B cell (primary cell): ENCODE measurements at regions not wholly inside any gene's neighbourhood (a gene's known extent, or its start where the extent isn't known, plus 50 kb on each side); places are given as distances from the start of the nearest gene placed in this dataset.

Experiments used
- ATAC-seq: fragments of 200-7000 bp; cut with Tn5 transposase; one replicate; pipeline ENCODE4 v1.10.0; 2021; ENCODE audit warnings: low read depth, mild to moderate bottlenecking, moderate number of reproducible peaks, moderate library complexity
- CTCF ChIA-PET: fragments of 350-600 bp; sonication (Branson Sonifier 250); formaldehyde crosslinking; loops from one replicate; lab custom pipeline; 2021; ENCODE audit warnings: antibody characterized with exemption, inconsistent platforms; lab: Charles Lee
- POLR2A ChIA-PET: fragments of 350-600 bp; sonication (Branson Sonifier 250); formaldehyde crosslinking; loops from one replicate; lab custom pipeline; 2021; ENCODE audit warnings: antibody characterized with exemption; lab: Charles Lee
- DNase-seq: peaks from one replicate; pipeline ENCODE4 v3.0.0; 2013
- H2AFZ ChIP-seq: 2 replicates; pipeline ENCODE4 v1.6.1; 2012; ENCODE audit warnings: mild to moderate bottlenecking, low read depth, low read length; ENCODE audit not compliant: insufficient read depth, poor library complexity, severe bottlenecking
- H3K27ac ChIP-seq, 2 donors: 1 replicate in 1 of 2; 2 replicates in 1 of 2; pipeline ENCODE4 v1.5.1; 2012 to 2013; ENCODE audit warnings: low read length in 2 of 2, mild to moderate bottlenecking in 2 of 2, moderate library complexity in 1 of 2
- H3K27me3 ChIP-seq, 4 experiments: fragments of 200-600 bp in 1 of 4; sonication (generic) in 1 of 4; replicated peaks in 1 of 4; 1 replicate in 2 of 4; 2 replicates in 2 of 4; pipeline versions ENCODE4 v1.6.1 to v1.7.0; 2013 to 2016; ENCODE audit warnings: low read length in 3 of 4, mild to moderate bottlenecking in 2 of 4, mixed read lengths in 1 of 4, moderate library complexity in 1 of 4; ENCODE audit not compliant: insufficient read depth in 4 of 4, control insufficient read depth in 3 of 4; ENCODE audit errors: control extremely low read depth in 1 of 4
- H3K36me3 ChIP-seq, 2 experiments: replicated peaks in 1 of 2; 1 replicate in 1 of 2; 2 replicates in 1 of 2; pipeline versions ENCODE4 v1.6.1 to v1.7.1; 2013; ENCODE audit warnings: low read length in 1 of 2; ENCODE audit not compliant: insufficient read depth in 2 of 2, control insufficient read depth in 1 of 2; ENCODE audit errors: control extremely low read depth in 1 of 2, extremely low read depth in 1 of 2
- H3K4me1 ChIP-seq, 2 donors: fragments of 200-600 bp in 1 of 2; sonication (generic) in 1 of 2; 1 replicate in 1 of 2; 2 replicates in 1 of 2; pipeline versions ENCODE4 v1.5.1 to v1.6.1; 2013 to 2017; ENCODE audit warnings: low read length in 2 of 2; ENCODE audit not compliant: control insufficient read depth in 2 of 2, insufficient read depth in 2 of 2
- H3K4me2 ChIP-seq: replicated peaks from 2 replicates; pipeline ENCODE3; 2012; ENCODE audit warnings: mild to moderate bottlenecking, low read depth, low read length; ENCODE audit not compliant: poor library complexity, severe bottlenecking
- H3K4me3 ChIP-seq, 5 experiments: fragments of 200-600 bp in 1 of 5; sonication (generic) in 1 of 5; 1 replicate in 3 of 5; 2 replicates in 2 of 5; pipeline versions ENCODE4 v1.5.1 to v1.7.0; 2011 to 2016; ENCODE audit warnings: low read length in 4 of 5, mild to moderate bottlenecking in 4 of 5, low read depth in 2 of 5, control low read depth in 1 of 5, moderate library complexity in 1 of 5; ENCODE audit not compliant: insufficient read depth in 1 of 5; ENCODE audit errors: control extremely low read depth in 1 of 5, extremely low read depth in 1 of 5
- H3K79me2 ChIP-seq: fragments of 200-600 bp; sonication (generic); one replicate; pipeline ENCODE4 v1.6.0; 2016; ENCODE audit warnings: low read length; ENCODE audit not compliant: control insufficient read depth, insufficient read depth
- H3K9ac ChIP-seq: fragments of 200-600 bp; sonication (generic); 2 replicates; pipeline ENCODE4 v1.6.1; 2017; ENCODE audit warnings: mild to moderate bottlenecking, low read length, moderate library complexity
- H3K9me3 ChIP-seq, 3 donors: one replicate each; pipeline versions ENCODE4 v1.6.1 to v1.7.1; 2013; ENCODE audit warnings: low read length in 2 of 3; ENCODE audit not compliant: control insufficient read depth in 2 of 3, insufficient read depth in 1 of 3; ENCODE audit errors: control extremely low read depth in 1 of 3
- H4K20me1 ChIP-seq: 2 replicates; pipeline ENCODE4 v1.6.0; 2012; ENCODE audit warnings: mild to moderate bottlenecking, low read length; ENCODE audit not compliant: insufficient read depth, control insufficient read depth, poor library complexity, severe bottlenecking
- H3K27ac Mint-ChIP-seq: one replicate; pipeline ENCODE4 v1.8.0; 2021; ENCODE audit warnings: mixed read lengths
- H3K27me3 Mint-ChIP-seq: one replicate; pipeline ENCODE4 v1.8.0; 2021; ENCODE audit warnings: mixed read lengths
- H3K4me1 Mint-ChIP-seq: one replicate; pipeline ENCODE4 v1.8.0; 2021; ENCODE audit warnings: mixed read lengths
- H3K4me3 Mint-ChIP-seq: one replicate; pipeline ENCODE4 v1.8.0; 2021; ENCODE audit warnings: mixed read lengths
- H3K9me3 Mint-ChIP-seq: one replicate; pipeline ENCODE4 v1.8.0; 2022; ENCODE audit warnings: mixed read lengths; ENCODE audit not compliant: insufficient read depth
- EZH2 ChIP-seq: IDR thresholded peaks from 2 replicates; pipeline ENCODE4 v1.6.1; 2012; ENCODE audit warnings: borderline replicate concordance, low read depth, mild to moderate bottlenecking, moderate library complexity, low read length; ENCODE audit not compliant: insufficient read depth, poor library complexity, severe bottlenecking
- WGBS: methylation state at CpG from one replicate; pipeline ENCODE4 v1.1.5; 2013; ENCODE audit warnings: missing lambda C conversion rate; ENCODE audit not compliant: insufficient coverage; 5-methylcytosine and 5-hydroxymethylcytosine counted together
- intact Hi-C: fragments of 100-400 bp; cut with micrococcal nuclease; formaldehyde crosslinking; loops from one replicate; pipeline ENCODE4 v1.10.0; 2022
- TF ChIP-seq, protein P1 (sequence below): fragments of 200-600 bp; IDR thresholded peaks from one replicate; pipeline ENCODE4 v1.8.0; 2022; ENCODE audit warnings: antibody characterized with exemption, mild to moderate bottlenecking

DNA sequence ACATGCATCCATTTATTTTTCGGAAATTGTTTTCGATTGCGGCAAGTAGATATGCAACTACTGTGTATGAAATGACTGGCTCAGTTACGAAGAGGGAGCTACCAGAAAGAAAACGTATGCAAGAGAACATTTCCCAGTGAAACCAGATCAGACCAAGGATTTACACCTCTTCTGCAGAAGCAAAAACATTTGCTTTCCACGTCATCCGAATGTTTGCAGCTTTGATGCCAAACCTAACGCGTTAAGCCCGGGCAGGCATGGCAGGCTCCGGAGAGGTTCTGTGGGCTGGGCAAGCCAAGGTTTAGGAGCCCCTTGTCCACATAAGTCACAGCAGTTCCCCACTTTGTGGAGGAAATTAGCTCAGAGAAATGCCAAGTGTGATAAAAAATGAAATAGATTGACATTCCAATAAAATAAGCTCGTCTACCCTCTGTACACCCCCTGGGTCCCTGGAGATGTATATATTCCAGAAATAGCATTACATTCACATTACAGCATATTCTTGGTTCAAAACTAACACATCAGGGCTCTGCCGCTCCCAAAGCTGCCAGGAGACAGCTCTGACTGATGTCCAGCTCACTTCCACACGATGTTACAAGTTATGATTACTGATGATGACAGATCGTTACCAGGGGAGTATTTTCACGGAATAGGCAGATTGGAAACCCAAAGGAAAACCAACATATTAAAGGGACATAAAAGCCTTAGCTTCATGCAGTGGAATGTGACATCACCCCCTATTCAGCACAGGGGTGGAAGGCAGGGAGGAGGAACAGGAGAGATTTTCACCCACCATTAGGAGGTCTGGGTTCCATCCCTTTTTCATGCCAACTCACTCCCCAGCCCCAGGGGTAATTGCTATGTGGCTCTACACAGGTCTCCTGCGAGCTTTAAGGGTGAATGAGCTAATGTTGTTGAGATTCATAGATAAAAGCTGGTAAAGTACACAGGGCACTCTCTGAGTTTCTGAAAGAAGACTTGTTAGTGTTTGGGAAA, 81.5 kb downstream of the LYZL1 start:
- Histone ChIP-seq H3K36me3 (no peaks in the 10 kb centered on the region), H3K4me2 (no peak overlapping the region), H3K27ac (no peak overlapping the region), H3K79me2 (no peaks in the 10 kb centered on the region), H3K4me1 (no peaks in the 10 kb centered on the region), H3K9ac (no peak overlapping the region), H3K4me3 (no peak overlapping the region), H4K20me1 (no peaks in the 10 kb centered on the region), H2AFZ (no peak overlapping the region), H3K27me3 (peaks cover 0 to 3% (median 0%) of the 10 kb centered on the region in 4 experiments), H3K9me3 (no peaks in the 10 kb centered on the region)
- intact Hi-C loops, result no loop called here
- WGBS, result 98% methylated on average over 7 of the region's 17 CpGs
- Mint-ChIP-seq H3K9me3 (no peaks in the 10 kb centered on the region), H3K4me1 (no peaks in the 10 kb centered on the region), H3K27ac (no peak overlapping the region), H3K4me3 (no peak overlapping the region), H3K27me3 (peaks cover 6% of the 10 kb centered on the region)
- ATAC-seq (no peak), DNase-seq (no peak)
- no peak for TF ChIP-seq EZH2
- ChIA-PET POLR2A (no interaction called here), CTCF (interaction anchor here (1.4 kb wide), 1 partner anchor 13 kb away, joined by 3 read pairs; no protein-coding TSS in a partner anchor)

DNA sequence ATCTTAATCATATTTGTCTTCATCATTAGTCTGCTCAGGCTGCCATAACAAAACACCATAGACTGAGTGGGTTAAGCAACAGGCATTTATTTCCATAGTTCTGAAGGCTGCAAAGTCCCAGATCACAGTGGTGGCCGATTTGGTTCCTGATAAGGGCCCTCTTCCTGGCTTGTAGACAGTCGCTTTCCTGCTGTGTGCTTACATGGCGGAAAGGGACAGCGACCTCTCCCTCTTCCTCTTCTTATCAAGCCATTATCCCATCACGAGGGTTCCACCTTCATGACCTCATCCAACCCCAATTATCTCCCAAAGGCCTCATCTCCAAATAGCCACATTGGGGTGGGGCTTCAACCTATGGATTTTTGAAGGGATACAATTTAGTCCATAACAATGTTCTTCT, 84.0 kb downstream of the LYZL1 start:
- Mint-ChIP-seq H3K9me3 (no peaks in the 10 kb centered on the region), H3K4me1 (no peaks in the 10 kb centered on the region), H3K27ac (no peak overlapping the region), H3K27me3 (peaks cover 6% of the 10 kb centered on the region), H3K4me3 (no peak overlapping the region)
- no peak for DNase-seq
- POLR2A ChIA-PET, result no interaction called here
- no peaks in the 10 kb centered on the region for H3K4me1 ChIP-seq
- CTCF ChIA-PET, result no interaction called here
- H2AFZ ChIP-seq, result no peak overlapping the region
- 85% methylated on average over 4 of the region's 5 CpGs for WGBS
- H3K27ac ChIP-seq, result no peak overlapping the region
- H3K79me2 ChIP-seq, result no peaks in the 10 kb centered on the region
- no peaks in the 10 kb centered on the region for H3K36me3 ChIP-seq
- no peak overlapping the region for H3K9ac ChIP-seq
- TF ChIP-seq, protein P1, sequence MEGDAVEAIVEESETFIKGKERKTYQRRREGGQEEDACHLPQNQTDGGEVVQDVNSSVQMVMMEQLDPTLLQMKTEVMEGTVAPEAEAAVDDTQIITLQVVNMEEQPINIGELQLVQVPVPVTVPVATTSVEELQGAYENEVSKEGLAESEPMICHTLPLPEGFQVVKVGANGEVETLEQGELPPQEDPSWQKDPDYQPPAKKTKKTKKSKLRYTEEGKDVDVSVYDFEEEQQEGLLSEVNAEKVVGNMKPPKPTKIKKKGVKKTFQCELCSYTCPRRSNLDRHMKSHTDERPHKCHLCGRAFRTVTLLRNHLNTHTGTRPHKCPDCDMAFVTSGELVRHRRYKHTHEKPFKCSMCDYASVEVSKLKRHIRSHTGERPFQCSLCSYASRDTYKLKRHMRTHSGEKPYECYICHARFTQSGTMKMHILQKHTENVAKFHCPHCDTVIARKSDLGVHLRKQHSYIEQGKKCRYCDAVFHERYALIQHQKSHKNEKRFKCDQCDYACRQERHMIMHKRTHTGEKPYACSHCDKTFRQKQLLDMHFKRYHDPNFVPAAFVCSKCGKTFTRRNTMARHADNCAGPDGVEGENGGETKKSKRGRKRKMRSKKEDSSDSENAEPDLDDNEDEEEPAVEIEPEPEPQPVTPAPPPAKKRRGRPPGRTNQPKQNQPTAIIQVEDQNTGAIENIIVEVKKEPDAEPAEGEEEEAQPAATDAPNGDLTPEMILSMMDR, result no peak
- TF ChIP-seq EZH2, result no peak
- H3K27me3 ChIP-seq, result peaks cover 0 to 3% (median 0%) of the 10 kb centered on the region in 4 experiments
- H3K4me3 ChIP-seq, result no peak overlapping the region
- intact Hi-C loops, result no loop called here
- no peaks in the 10 kb centered on the region for H4K20me1 ChIP-seq
- ATAC-seq, result no peak
- no peak overlapping the region for H3K4me2 ChIP-seq
- no peaks in the 10 kb centered on the region for H3K9me3 ChIP-seq
